ENCODE measurements at regions not wholly inside any gene's neighbourhood (a gene's known extent, or its start where the extent isn't known, plus 50 kb on each side); places are given as distances from the start of the nearest gene placed in this dataset.

DNA sequence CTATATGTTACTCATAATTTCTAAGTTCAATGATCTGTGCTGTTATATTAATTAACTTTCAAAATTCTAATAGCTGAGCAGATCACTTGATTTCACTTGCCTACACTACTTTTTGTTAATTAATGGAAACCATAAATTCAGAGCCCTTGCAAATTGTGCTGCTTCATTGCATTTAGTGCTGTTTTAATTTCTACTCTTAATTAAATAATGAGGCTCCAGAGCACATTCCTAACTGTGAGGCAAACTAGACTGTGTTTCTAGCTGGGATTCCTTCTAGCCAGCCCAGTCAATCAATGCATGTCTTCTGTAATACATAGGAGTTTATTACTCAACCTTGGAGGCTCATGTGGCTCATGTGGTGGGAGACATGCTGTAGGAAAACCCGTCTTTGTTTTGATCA is 301.1 kb upstream of the GOLIM4 start:
- ChIA-PET POLR2A (no interaction called here), CTCF (no interaction called here)

DNA sequence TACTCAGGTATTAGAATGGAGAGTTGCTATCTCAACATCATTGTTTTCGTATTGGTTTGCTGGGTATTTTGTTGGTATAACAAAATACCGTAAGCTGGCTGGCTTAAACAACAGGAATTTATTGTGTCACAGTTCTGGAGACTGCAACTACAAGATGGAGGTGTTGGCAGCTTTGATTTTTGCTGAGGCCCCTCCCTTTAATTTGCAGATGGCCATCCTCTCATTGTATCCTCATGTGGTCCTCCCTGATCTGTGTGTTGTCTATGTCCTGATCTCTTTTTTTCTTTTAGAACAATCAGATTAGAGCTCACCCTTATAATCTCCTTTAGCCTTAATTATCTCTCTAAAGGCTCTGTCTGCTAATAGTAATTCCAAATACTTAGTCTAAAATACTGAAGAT is 299.8 kb upstream of the GOLIM4 start:
- ChIA-PET POLR2A (no interaction called here), CTCF (no interaction called here)

More for the DNA sequence above, 301.1 kb upstream of the GOLIM4 start:
- no peak overlapping the region for H3K4me3 ChIP-seq (ENCODE audit: low read depth, low read length)
- no peak for DNase-seq (ENCODE audit: low read depth, low spot score)
- TF ChIP-seq, protein P1, sequence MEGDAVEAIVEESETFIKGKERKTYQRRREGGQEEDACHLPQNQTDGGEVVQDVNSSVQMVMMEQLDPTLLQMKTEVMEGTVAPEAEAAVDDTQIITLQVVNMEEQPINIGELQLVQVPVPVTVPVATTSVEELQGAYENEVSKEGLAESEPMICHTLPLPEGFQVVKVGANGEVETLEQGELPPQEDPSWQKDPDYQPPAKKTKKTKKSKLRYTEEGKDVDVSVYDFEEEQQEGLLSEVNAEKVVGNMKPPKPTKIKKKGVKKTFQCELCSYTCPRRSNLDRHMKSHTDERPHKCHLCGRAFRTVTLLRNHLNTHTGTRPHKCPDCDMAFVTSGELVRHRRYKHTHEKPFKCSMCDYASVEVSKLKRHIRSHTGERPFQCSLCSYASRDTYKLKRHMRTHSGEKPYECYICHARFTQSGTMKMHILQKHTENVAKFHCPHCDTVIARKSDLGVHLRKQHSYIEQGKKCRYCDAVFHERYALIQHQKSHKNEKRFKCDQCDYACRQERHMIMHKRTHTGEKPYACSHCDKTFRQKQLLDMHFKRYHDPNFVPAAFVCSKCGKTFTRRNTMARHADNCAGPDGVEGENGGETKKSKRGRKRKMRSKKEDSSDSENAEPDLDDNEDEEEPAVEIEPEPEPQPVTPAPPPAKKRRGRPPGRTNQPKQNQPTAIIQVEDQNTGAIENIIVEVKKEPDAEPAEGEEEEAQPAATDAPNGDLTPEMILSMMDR (IDR thresholded peaks at IDR 0.05; ENCODE audit: insufficient read depth, low read length, missing control alignments): no peak

DNA sequence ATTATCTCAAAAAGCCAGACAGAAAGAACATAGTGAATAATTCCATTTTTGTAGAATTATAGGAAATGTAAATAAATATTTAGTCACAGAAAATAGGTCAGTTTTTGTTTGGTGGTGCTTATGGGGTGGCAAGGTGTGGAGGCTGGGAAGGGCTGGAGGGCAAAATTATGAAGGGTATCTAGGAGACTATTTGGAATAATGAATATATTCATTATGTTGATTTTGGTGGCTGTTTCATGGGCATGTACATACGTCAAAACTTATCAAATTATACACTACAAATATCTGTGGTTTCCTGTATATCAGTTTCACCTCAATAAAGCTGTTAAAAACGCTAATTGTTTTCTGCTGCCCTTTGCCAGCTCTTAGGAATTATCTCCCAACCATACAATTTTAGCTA is 298.7 kb upstream of the GOLIM4 start:
- TF ChIP-seq, protein P1 (IDR thresholded peaks at IDR 0.05; ENCODE audit: insufficient read depth, low read length, missing control alignments): no peak
- H3K4me3 ChIP-seq (ENCODE audit: low read depth, low read length): no peak overlapping the region
- POLR2A ChIA-PET: no interaction called here
- DNase-seq (ENCODE audit: low read depth, low spot score): no peak
- CTCF ChIA-PET: no interaction called here

More for the DNA sequence above, 299.8 kb upstream of the GOLIM4 start:
- H3K4me3 ChIP-seq (ENCODE audit: low read depth, low read length): no peak overlapping the region
- DNase-seq (ENCODE audit: low read depth, low spot score): no peak
- TF ChIP-seq, protein P1 (IDR thresholded peaks at IDR 0.05; ENCODE audit: insufficient read depth, low read length, missing control alignments): no peak

DNA sequence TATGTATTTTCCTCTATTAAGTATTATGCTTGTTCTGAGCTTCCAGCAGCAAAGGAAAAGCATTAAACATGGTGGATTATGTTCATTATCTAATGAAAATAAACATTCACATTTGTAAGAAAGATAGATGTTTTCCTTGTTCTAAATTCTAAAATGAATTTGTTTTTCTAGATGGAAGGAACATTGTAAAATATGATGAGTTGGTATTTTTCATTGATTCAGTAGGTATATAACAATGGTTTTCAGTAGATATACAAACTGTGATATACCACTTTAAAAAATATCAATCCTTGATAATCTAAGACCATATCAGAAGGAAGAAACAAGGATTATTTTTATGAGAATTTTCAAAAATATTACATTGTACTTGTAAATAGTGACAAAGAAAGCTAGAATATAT is 290.6 kb upstream of the GOLIM4 start:
- CTCF ChIA-PET: no interaction called here
- POLR2A ChIA-PET: no interaction called here
- TF ChIP-seq, protein P1 (IDR thresholded peaks at IDR 0.05; ENCODE audit: insufficient read depth, low read length, missing control alignments): no peak
- DNase-seq (ENCODE audit: low read depth, low spot score): no peak
- H3K4me3 ChIP-seq (ENCODE audit: low read depth, low read length): no peak overlapping the region

DNA sequence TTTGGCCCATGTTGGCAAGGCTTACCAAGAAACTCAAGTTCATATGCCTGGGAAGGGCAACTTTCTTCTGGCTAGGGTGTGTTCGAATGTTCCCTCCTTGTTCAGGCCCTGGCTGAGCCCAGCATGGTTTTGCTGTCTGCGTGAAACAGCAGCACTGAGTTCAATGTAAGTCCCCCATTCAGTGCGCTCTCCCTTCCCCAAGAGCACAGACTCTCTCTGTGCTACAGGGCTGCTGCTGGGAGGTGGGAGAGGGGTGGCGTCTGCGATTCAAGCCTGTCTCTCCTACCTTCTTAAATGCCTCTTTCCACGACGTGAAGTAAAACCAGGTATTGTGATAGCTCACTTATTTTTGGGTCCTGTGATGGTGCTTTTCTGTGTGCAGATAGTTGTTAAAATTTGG is 289.3 kb upstream of the GOLIM4 start:
- DNase-seq (ENCODE audit: low read depth, low spot score): no peak
- POLR2A ChIA-PET: no interaction called here
- CTCF ChIA-PET: no interaction called here
- H3K4me3 ChIP-seq (ENCODE audit: low read depth, low read length): no peak overlapping the region
- TF ChIP-seq, protein P1 (IDR thresholded peaks at IDR 0.05; ENCODE audit: insufficient read depth, low read length, missing control alignments): no peak

DNA sequence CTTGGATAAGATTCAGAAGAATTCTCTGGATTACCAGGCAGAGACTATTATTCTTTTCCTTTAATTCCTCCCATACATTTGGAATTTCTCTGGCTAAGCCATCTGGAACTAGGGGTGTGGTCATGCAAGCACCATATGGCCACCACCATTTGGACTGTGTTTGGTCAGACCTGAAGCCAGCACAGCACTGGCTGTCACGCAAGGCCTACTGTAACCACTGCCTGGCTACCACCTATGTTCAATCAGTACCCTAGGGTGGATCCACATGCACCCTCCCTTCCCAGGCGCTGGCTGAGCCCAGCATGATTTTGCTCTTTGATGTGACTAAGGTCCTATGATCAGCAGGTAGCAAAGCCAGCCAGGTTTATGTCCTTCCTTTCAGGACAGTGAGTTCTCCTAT is 287.8 kb upstream of the GOLIM4 start:
- DNase-seq (ENCODE audit: low read depth, low spot score): no peak
- TF ChIP-seq, protein P1 (IDR thresholded peaks at IDR 0.05; ENCODE audit: insufficient read depth, low read length, missing control alignments): no peak
- ChIA-PET POLR2A (no interaction called here), CTCF (no interaction called here)
- H3K4me3 ChIP-seq (ENCODE audit: low read depth, low read length): no peak overlapping the region

Data from AG04449 (cell line).